ACHN (cell line): ENCODE measurements at regions not wholly inside any gene's neighbourhood (a gene's known extent, or its start where the extent isn't known, plus 50 kb on each side); places are given as distances from the start of the nearest gene placed in this dataset.

ENCODE experiments used
- DNase-seq: peaks from one replicate; pipeline ENCODE4 v3.0.0-alpha.2; 2015
- in situ Hi-C: cut with HindIII; loops from 2 replicates; pipeline ENCODE4 v1.10.0; 2017; ENCODE audit warnings: low sequenced_read_pairs, low pct_ligation_motif_present, low pct_unique_long_range_greater_than_20kb

- DNase-seq = no peak
- in situ Hi-C loops = no loop called here
Measured at GRCh38 chr7:16021851-16022250, 335.4 kb upstream of the MEOX2 start.

- DNase-seq = no peak
- in situ Hi-C loops = no loop called here
Measured at GRCh38 chr7:16015981-16016380, 329.5 kb upstream of the MEOX2 start.

DNA sequence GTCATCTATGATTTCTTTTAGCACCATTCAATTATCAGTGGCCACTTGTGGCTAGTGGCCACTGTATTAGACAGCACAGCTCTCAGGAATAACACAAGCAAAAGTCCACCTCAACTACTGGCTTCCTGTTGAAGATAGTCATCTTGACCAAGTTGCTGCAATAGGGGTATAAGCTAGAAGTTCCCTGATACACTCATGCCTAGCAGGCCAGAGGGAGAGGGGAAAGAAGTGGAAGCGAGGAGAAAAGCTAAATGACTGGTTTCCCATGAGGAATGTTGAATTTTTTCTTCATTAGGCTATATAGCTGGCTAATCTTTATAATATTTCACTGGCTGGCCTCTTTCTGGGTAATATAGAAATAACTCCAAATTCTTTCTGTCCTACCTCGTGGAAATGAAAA is 327.5 kb upstream of the MEOX2 start:
- no peak for DNase-seq
- in situ Hi-C loops = no loop called here

GRCh38 chr7:16007911-16008310 is 321.4 kb upstream of the MEOX2 start:
- DNase-seq = no peak
- in situ Hi-C loops = no loop called here

- in situ Hi-C loops = no loop called here
- no peak for DNase-seq
Measured at GRCh38 chr7:16004702-16005101, 318.2 kb upstream of the MEOX2 start.

DNA sequence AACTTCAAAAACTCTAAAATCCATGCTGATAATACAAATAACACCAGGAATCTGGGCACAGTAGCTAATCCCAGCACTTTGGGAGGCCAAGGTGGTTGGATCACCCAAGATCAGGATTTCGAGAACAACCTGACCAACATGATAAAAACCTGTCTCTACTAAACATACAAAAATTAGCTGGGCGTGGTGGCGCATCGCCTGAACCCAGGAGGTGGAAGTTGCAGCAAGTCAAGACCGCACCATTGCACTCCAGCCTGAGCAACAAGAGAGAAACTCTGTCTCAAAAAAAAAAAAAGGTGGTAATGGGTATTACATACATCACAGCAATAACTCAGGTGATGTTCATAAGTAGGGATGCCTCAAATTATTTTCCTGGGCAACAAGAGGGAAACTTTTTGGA is 315.0 kb upstream of the MEOX2 start:
- no peak for DNase-seq
- in situ Hi-C loops = no loop called here

DNA sequence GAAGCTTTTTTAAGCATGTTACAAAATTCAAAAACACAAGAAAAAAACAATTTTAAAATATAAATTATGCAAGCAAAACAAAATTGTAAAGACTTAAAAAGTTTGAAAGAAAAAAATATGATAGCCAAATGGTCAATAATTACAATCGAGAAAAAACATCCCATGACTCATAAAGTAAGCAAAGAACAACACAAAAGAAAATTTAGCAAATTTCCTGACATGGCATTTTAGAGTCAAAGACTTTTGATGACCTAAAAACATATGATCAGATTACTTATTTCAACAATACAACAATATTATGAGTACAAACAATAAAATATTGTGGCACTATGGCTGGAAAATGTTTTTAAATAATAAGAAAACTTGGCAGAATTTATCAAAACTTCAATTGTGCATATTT is 312.1 kb upstream of the MEOX2 start:
- in situ Hi-C loops = no loop called here
- DNase-seq = no peak

- no peak for DNase-seq
- in situ Hi-C loops = no loop called here
Measured at GRCh38 chr7:15995027-15995426, 308.5 kb upstream of the MEOX2 start.

- in situ Hi-C loops = no loop called here
- DNase-seq = no peak
Measured at GRCh38 chr7:15989194-15989593, 302.7 kb upstream of the MEOX2 start.

- DNase-seq = no peak
Measured at GRCh38 chr7:15985587-15986384, 299.3 kb upstream of the MEOX2 start.

GRCh38 chr7:15977663-15978062 is 291.2 kb upstream of the MEOX2 start:
- in situ Hi-C loops = no loop called here
- no peak for DNase-seq

More at GRCh38 chr7:15985587-15986384, 299.3 kb upstream of the MEOX2 start:
- in situ Hi-C loops = no loop called here

GRCh38 chr7:15972862-15973275 is 286.4 kb upstream of the MEOX2 start:
- in situ Hi-C loops = no loop called here
- no peak for DNase-seq

DNA sequence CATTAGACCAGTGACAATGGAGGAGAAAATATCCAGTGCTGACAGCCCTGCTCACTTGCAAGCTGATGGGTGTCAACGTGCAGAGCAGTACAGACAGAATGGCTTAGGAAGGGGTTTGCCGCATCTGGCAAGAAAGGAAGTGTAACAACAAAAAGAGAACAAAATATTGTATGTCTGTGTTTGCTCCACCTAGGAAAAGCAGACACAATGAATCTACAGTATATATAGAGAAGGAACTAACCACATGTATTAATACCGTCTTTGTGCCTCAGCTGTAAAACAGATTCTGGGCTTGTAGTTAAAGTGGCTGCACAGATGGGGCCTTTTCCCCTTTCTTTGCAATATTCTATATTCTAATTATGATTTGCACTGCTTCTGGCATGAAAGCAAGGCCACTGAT is 281.1 kb upstream of the MEOX2 start:
- DNase-seq = no peak
- in situ Hi-C loops = no loop called here

DNA sequence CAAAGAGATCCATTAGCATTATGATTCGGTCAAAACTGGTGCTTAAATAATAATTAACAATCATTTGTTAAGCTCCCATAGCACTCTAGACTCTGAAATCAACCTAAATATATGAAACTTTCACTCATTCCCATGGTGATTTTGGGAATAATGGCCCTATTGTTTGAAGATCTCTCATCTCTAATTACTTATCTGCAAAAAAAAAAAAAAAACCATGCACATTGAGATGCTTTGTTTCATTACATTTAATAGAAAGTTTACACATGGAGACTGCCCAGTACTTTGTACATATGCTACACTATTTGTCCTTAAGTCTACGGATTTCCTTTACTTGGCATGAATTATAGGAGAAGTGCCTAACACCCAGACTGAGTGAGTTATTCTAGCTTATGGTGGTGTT is 280.6 kb upstream of the MEOX2 start:
- in situ Hi-C loops = no loop called here
- DNase-seq = no peak

DNA sequence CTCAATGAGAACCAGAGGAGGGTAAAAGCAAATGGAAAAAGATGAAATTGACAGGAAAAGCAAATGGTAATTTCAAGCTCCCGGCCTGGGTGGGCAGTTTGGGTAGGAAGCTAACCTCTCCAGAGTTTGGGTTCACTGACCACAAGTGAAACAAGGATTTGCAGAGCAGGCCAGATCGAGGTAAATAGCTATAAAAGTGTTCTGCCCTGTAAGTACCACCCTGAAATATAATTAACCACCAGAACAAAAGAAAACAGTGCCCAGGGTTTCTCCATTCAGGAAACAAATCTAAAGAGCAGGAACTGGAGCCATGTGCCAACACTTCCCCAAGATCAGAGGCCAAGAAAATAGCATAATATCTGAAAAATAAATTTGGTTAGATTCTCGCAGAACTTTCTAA is 276.7 kb upstream of the MEOX2 start:
- in situ Hi-C loops = no loop called here
- no peak for DNase-seq

- in situ Hi-C loops = no loop called here
- DNase-seq = no peak
Measured at GRCh38 chr7:15954671-15955354, 268.3 kb upstream of the MEOX2 start.

DNA sequence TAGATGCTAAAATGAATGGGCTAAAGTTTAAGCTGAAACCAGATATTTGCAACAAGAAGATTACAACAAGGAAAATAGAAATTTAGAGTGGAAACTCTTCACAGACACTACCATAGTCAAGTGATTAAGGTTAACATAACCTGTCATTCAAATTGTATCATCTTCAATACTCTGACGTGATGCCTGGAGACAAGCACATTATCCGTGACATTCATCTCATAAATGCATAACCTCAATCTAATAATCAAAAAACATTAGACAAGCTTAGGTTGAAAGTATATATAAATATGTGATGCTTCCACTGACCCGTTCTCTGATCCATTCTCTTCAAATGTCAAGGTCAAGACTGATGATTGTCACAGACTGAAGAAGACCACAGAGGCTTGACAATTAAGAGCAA is 263.8 kb upstream of the MEOX2 start:
- in situ Hi-C loops = no loop called here
- DNase-seq = no peak

DNA sequence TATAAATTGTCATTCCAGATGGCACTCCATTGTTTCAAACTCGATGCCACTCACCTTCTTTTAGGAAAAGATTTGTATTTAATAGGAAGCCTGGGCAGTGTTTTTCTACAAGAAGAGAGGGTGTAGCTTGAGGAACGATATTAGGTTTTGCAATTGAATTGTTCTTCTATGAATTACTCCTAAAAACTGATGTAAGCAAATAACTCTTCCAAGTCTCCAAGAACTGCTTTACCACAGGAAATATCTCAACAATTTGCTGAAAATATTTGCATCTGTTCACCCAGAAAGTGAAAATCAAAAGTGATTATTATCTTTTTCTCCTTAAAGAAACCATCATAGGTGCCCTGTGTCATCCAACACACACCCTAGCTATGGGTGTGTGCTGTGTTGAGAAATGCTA is 261.3 kb upstream of the MEOX2 start:
- DNase-seq = no peak
- in situ Hi-C loops = no loop called here

DNA sequence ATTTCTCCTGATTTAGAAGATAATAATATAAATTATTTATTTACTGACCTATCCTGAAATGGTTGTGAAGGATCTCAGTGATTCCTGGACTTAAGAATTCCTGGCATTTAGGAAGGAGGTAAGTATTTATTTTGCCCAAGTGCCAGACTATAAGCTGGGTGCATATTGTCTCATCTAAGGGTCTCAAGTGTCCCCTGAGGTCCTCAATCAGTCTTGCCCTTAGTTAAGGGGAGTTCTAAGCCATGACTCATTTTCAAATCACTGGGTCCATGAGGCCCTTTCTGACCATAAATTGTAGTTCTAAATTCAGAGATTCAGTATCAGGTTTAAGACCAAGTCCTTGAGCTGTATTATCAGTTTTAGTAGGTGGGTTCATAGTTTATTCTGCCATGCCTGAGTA is 251.6 kb upstream of the MEOX2 start:
- in situ Hi-C loops = no loop called here
- DNase-seq = no peak

DNA sequence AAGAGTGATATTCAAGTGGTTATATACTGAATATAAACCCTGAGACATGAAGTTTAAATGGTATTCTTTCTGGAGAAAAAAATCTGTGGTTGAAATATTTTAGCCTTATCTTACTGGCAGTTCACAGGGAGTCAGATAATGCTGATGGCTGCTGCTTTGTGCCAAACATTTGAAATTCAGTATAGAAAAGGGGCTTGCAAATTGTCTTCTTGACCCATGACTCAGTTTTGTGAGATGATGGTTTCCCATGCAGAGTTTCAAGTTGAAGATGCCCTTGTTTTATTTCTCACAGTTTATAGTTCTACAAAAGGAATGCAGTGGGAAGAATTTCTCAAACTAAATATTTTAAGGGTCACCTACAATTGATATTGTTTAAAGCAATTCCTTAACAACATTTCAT is 251.1 kb upstream of the MEOX2 start:
- in situ Hi-C loops = no loop called here
- no peak for DNase-seq
